ENCODE measurements at regions not wholly inside any gene's neighbourhood (a gene's known extent, or its start where the extent isn't known, plus 50 kb on each side); places are given as distances from the start of the nearest gene placed in this dataset.

GRCh38 chr3:170766253-170766652, 103.7 kb downstream of the RPL22L1 start:
- Histone ChIP-seq H3K4me1 (ENCODE audit: control insufficient read depth, insufficient read depth, low read length, poor library complexity, severe bottlenecking) (peaks cover 22% of the 10 kb centered on the region), H3K36me3 (ENCODE audit: control insufficient read depth, insufficient read depth, low read length) (no peaks in the 10 kb centered on the region), H3K9me3 (ENCODE audit: control insufficient read depth, low read length) (no peaks in the 10 kb centered on the region), H3K4me3 (ENCODE audit: extremely low read depth, insufficient read depth, low read length, poor library complexity, severe bottlenecking) (no peak overlapping the region), H3K27ac (ENCODE audit: low read depth, low read length, severe bottlenecking) (no peak overlapping the region)
- WGBS, 2 experiments (ENCODE audit: insufficient coverage in 2 of 2), result 100% methylated on average over 1 to 3 of the region's 3 CpGs

GRCh38 chr3:170765419-170766078, 104.4 kb downstream of the RPL22L1 start:
- Histone ChIP-seq H3K4me3 (ENCODE audit: extremely low read depth, insufficient read depth, low read length, poor library complexity, severe bottlenecking) (no peak overlapping the region), H3K9me3 (ENCODE audit: control insufficient read depth, low read length) (no peaks in the 10 kb centered on the region), H3K27ac (ENCODE audit: low read depth, low read length, severe bottlenecking) (no peak overlapping the region), H3K36me3 (ENCODE audit: control insufficient read depth, insufficient read depth, low read length) (no peaks in the 10 kb centered on the region), H3K4me1 (ENCODE audit: control insufficient read depth, insufficient read depth, low read length, poor library complexity, severe bottlenecking) (peaks cover 23% of the 10 kb centered on the region)
- 74 to 86% methylated on average over 3 to 4 of the region's 4 CpGs for WGBS, 2 experiments (ENCODE audit: insufficient coverage in 2 of 2)

GRCh38 chr3:170764017-170764416, 106.0 kb downstream of the RPL22L1 start:
- peaks cover 27% of the 10 kb centered on the region for H3K4me1 ChIP-seq (ENCODE audit: control insufficient read depth, insufficient read depth, low read length, poor library complexity, severe bottlenecking)
- whole genome bisulfite sequencing, 2 experiments (ENCODE audit: insufficient coverage in 2 of 2), result no CpG with 5 or more reads among the region's 1 CpG
- H3K9me3 ChIP-seq (ENCODE audit: control insufficient read depth, low read length), result no peaks in the 10 kb centered on the region
- no peak overlapping the region for H3K4me3 ChIP-seq (ENCODE audit: extremely low read depth, insufficient read depth, low read length, poor library complexity, severe bottlenecking)
- no peak overlapping the region for H3K27ac ChIP-seq (ENCODE audit: low read depth, low read length, severe bottlenecking)
- H3K36me3 ChIP-seq (ENCODE audit: control insufficient read depth, insufficient read depth, low read length), result no peaks in the 10 kb centered on the region

GRCh38 chr3:170762064-170762463, 107.9 kb downstream of the RPL22L1 start:
- no peaks in the 10 kb centered on the region for H3K36me3 ChIP-seq (ENCODE audit: control insufficient read depth, insufficient read depth, low read length)
- peaks cover 16% of the 10 kb centered on the region for H3K4me1 ChIP-seq (ENCODE audit: control insufficient read depth, insufficient read depth, low read length, poor library complexity, severe bottlenecking)
- H3K9me3 ChIP-seq (ENCODE audit: control insufficient read depth, low read length), result no peaks in the 10 kb centered on the region
- 100% methylated on average over 1 of the region's 2 CpGs; no CpG with 5 or more reads in 1 of the 2 experiments for WGBS, 2 experiments (ENCODE audit: insufficient coverage in 2 of 2)
- H3K4me3 ChIP-seq (ENCODE audit: extremely low read depth, insufficient read depth, low read length, poor library complexity, severe bottlenecking), result no peak overlapping the region
- no peak overlapping the region for H3K27ac ChIP-seq (ENCODE audit: low read depth, low read length, severe bottlenecking)

GRCh38 chr3:170761103-170761502, 108.9 kb downstream of the RPL22L1 start:
- 82 to 89% methylated on average over 2 of the region's 3 CpGs for WGBS, 2 experiments (ENCODE audit: insufficient coverage in 2 of 2)
- no peaks in the 10 kb centered on the region for H3K36me3 ChIP-seq (ENCODE audit: control insufficient read depth, insufficient read depth, low read length)
- no peaks in the 10 kb centered on the region for H3K9me3 ChIP-seq (ENCODE audit: control insufficient read depth, low read length)
- peaks cover 11% of the 10 kb centered on the region for H3K4me1 ChIP-seq (ENCODE audit: control insufficient read depth, insufficient read depth, low read length, poor library complexity, severe bottlenecking)
- H3K27ac ChIP-seq (ENCODE audit: low read depth, low read length, severe bottlenecking), result no peak overlapping the region
- no peak overlapping the region for H3K4me3 ChIP-seq (ENCODE audit: extremely low read depth, insufficient read depth, low read length, poor library complexity, severe bottlenecking)

GRCh38 chr3:170760174-170760526, 109.8 kb downstream of the RPL22L1 start:
- Histone ChIP-seq H3K4me1 (ENCODE audit: control insufficient read depth, insufficient read depth, low read length, poor library complexity, severe bottlenecking) (peaks cover 5% of the 10 kb centered on the region), H3K4me3 (ENCODE audit: extremely low read depth, insufficient read depth, low read length, poor library complexity, severe bottlenecking) (no peak overlapping the region), H3K36me3 (ENCODE audit: control insufficient read depth, insufficient read depth, low read length) (no peaks in the 10 kb centered on the region), H3K9me3 (ENCODE audit: control insufficient read depth, low read length) (no peaks in the 10 kb centered on the region), H3K27ac (ENCODE audit: low read depth, low read length, severe bottlenecking) (no peak overlapping the region)
- WGBS, 2 experiments (ENCODE audit: insufficient coverage in 2 of 2), result 40 to 100% methylated on average over 1 of the region's 1 CpG

GRCh38 chr3:170759511-170760173, 110.4 kb downstream of the RPL22L1 start:
- Histone ChIP-seq H3K27ac (ENCODE audit: low read depth, low read length, severe bottlenecking) (no peak overlapping the region), H3K36me3 (ENCODE audit: control insufficient read depth, insufficient read depth, low read length) (no peaks in the 10 kb centered on the region), H3K4me1 (ENCODE audit: control insufficient read depth, insufficient read depth, low read length, poor library complexity, severe bottlenecking) (peaks cover 5% of the 10 kb centered on the region), H3K9me3 (ENCODE audit: control insufficient read depth, low read length) (no peaks in the 10 kb centered on the region), H3K4me3 (ENCODE audit: extremely low read depth, insufficient read depth, low read length, poor library complexity, severe bottlenecking) (no peak overlapping the region)
- WGBS, 2 experiments (ENCODE audit: insufficient coverage in 2 of 2), result 100% methylated on average over 1 of the region's 5 CpGs; no CpG with 5 or more reads in 1 of the 2 experiments

- Histone ChIP-seq H3K36me3 (ENCODE audit: control insufficient read depth, insufficient read depth, low read length) (no peaks in the 10 kb centered on the region), H3K4me1 (ENCODE audit: control insufficient read depth, insufficient read depth, low read length, poor library complexity, severe bottlenecking) (peaks cover 12% of the 10 kb centered on the region), H3K27ac (ENCODE audit: low read depth, low read length, severe bottlenecking) (no peak overlapping the region), H3K4me3 (ENCODE audit: extremely low read depth, insufficient read depth, low read length, poor library complexity, severe bottlenecking) (no peak overlapping the region), H3K9me3 (ENCODE audit: control insufficient read depth, low read length) (no peaks in the 10 kb centered on the region)
- 88% methylated on average over 1 of the region's 1 CpG; no CpG with 5 or more reads in 1 of the 2 experiments for WGBS, 2 experiments (ENCODE audit: insufficient coverage in 2 of 2)
Observed at GRCh38 chr3:170757038-170757437, 113.0 kb downstream of the RPL22L1 start.

GRCh38 chr3:170754311-170754693, 115.7 kb downstream of the RPL22L1 start:
- H3K4me1 ChIP-seq (ENCODE audit: control insufficient read depth, insufficient read depth, low read length, poor library complexity, severe bottlenecking), result peaks cover 19% of the 10 kb centered on the region
- H3K9me3 ChIP-seq (ENCODE audit: control insufficient read depth, low read length), result no peaks in the 10 kb centered on the region
- no peak overlapping the region for H3K4me3 ChIP-seq (ENCODE audit: extremely low read depth, insufficient read depth, low read length, poor library complexity, severe bottlenecking)
- H3K27ac ChIP-seq (ENCODE audit: low read depth, low read length, severe bottlenecking), result no peak overlapping the region
- H3K36me3 ChIP-seq (ENCODE audit: control insufficient read depth, insufficient read depth, low read length), result no peaks in the 10 kb centered on the region

GRCh38 chr3:170753421-170754310, 116.3 kb downstream of the RPL22L1 start:
- H3K36me3 ChIP-seq (ENCODE audit: control insufficient read depth, insufficient read depth, low read length), result no peaks in the 10 kb centered on the region
- H3K4me1 ChIP-seq (ENCODE audit: control insufficient read depth, insufficient read depth, low read length, poor library complexity, severe bottlenecking), result peaks cover 19% of the 10 kb centered on the region
- no peak overlapping the region for H3K4me3 ChIP-seq (ENCODE audit: extremely low read depth, insufficient read depth, low read length, poor library complexity, severe bottlenecking)
- H3K27ac ChIP-seq (ENCODE audit: low read depth, low read length, severe bottlenecking), result no peak overlapping the region
- WGBS, 2 experiments (ENCODE audit: insufficient coverage in 2 of 2), result no CpG with 5 or more reads among the region's 2 CpGs
- H3K9me3 ChIP-seq (ENCODE audit: control insufficient read depth, low read length), result no peaks in the 10 kb centered on the region
